OCI-LY1 (cell line): ENCODE measurements at regions not wholly inside any gene's neighbourhood (a gene's known extent, or its start where the extent isn't known, plus 50 kb on each side); places are given as distances from the start of the nearest gene placed in this dataset.

Experiments
- EZH2 ChIP-seq: fragments of 200-600 bp; sonication (generic), shearing (Covaris generic); IDR thresholded peaks from 2 replicates; pipeline ENCODE4 v1.8.0; 2017; ENCODE audit warnings: borderline replicate concordance, mixed run types, mild to moderate bottlenecking, antibody characterized with exemption, low read length, moderate library complexity, mixed read lengths
- TF ChIP-seq, protein P1 (sequence below): fragments of 200-600 bp; sonication (generic), shearing (Covaris generic); IDR thresholded peaks from 2 replicates; pipeline ENCODE4 v1.5.1; 2017; ENCODE audit warnings: mild to moderate bottlenecking, antibody characterized with exemption, low read length, moderate library complexity, mixed read lengths

DNA sequence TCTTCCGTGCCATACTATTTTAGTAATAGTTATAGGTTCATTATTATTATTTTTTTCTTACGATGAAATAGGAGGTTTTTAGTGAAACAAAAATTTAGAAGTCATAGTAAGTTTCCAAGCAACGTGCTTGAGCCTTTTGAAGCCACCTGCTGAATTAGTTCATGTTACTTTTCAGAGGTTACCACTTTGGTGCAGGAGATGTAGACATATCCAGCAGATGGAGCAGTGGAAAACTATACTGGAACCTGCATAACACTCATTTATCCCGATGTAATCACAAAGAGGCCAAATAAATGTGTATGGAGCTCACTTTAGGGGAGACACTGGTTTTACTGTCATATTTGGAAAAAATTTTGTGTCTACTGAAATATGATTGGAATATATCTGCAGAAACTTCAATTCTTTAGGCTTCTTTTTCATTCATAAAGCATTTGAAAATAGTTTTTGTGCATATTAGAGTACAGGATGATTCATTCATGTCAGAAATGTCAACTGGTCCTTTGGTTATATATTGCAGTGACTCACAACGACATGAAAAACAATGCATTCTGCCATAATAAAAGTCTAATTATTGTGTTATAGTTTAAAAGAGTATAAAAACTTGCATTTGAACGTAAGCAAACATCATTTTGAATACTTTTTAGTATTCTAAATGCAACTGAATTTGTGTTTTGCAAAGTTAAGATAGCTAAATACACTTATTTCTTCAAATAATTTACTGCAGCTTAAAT lies 2182.9 kb upstream of the TENM3 start:
- TF ChIP-seq, protein P1, sequence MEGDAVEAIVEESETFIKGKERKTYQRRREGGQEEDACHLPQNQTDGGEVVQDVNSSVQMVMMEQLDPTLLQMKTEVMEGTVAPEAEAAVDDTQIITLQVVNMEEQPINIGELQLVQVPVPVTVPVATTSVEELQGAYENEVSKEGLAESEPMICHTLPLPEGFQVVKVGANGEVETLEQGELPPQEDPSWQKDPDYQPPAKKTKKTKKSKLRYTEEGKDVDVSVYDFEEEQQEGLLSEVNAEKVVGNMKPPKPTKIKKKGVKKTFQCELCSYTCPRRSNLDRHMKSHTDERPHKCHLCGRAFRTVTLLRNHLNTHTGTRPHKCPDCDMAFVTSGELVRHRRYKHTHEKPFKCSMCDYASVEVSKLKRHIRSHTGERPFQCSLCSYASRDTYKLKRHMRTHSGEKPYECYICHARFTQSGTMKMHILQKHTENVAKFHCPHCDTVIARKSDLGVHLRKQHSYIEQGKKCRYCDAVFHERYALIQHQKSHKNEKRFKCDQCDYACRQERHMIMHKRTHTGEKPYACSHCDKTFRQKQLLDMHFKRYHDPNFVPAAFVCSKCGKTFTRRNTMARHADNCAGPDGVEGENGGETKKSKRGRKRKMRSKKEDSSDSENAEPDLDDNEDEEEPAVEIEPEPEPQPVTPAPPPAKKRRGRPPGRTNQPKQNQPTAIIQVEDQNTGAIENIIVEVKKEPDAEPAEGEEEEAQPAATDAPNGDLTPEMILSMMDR: no peak
- no peak for TF ChIP-seq EZH2
